ENCODE measurements at regions not wholly inside any gene's neighbourhood (a gene's known extent, or its start where the extent isn't known, plus 50 kb on each side); places are given as distances from the start of the nearest gene placed in this dataset.

- DNase-seq: no peak
Measured at GRCh38 chr5:163369776-163370385, 67.5 kb upstream of the CCNG1 start.

- no peak for DNase-seq
Measured at GRCh38 chr5:163373436-163374084, 63.8 kb upstream of the CCNG1 start.

- no peak for DNase-seq
Measured at GRCh38 chr5:163377982-163378381, 59.4 kb upstream of the CCNG1 start.

GRCh38 chr5:163379298-163380155 lies 57.9 kb upstream of the CCNG1 start:
- DNase-seq: no peak

- DNase-seq: no peak
Measured at GRCh38 chr5:163381832-163382231, 55.6 kb upstream of the CCNG1 start.

- no peak for DNase-seq
Measured at GRCh38 chr5:163383754-163384153, 53.6 kb upstream of the CCNG1 start.

GRCh38 chr5:163384669-163385068 lies 52.7 kb upstream of the CCNG1 start:
- no peak for DNase-seq

GRCh38 chr5:163385271-163385670 lies 52.1 kb upstream of the CCNG1 start:
- DNase-seq: peak; percentile 37

GRCh38 chr5:163385824-163386223 lies 51.6 kb upstream of the CCNG1 start:
- peak; percentile 29 for DNase-seq

GRCh38 chr5:163386352-163386751 lies 51.0 kb upstream of the CCNG1 start:
- DNase-seq: no peak

GRCh38 chr5:163387589-163388343 lies 49.6 kb upstream of the CCNG1 start:
- no peak for DNase-seq

All from NCI-H82 (cell line).